Ascending aorta (tissue), 2 donors: ENCODE measurements at regions not wholly inside any gene's neighbourhood (a gene's known extent, or its start where the extent isn't known, plus 50 kb on each side); places are given as distances from the start of the nearest gene placed in this dataset.

Source experiments
- DNase-seq, 2 donors: peaks; one replicate each; pipeline ENCODE4 v3.0.0-alpha.2; 2019; ENCODE audit warnings: low spot score in 2 of 2
- H3K27ac ChIP-seq, 2 donors: fragments of 200-600 bp; sonication (generic); one replicate each; pipeline ENCODE4 v1.5.1; 2016 to 2017; ENCODE audit warnings: mild to moderate bottlenecking in 1 of 2
- H3K27me3 ChIP-seq: fragments of 200-600 bp; sonication (generic); one replicate; pipeline ENCODE4 v1.5.1; 2017
- H3K36me3 ChIP-seq, 2 donors: fragments of 200-600 bp; sonication (generic); one replicate each; pipeline ENCODE4 v1.5.1; 2016
- H3K4me1 ChIP-seq, 2 donors: fragments of 200-600 bp; sonication (generic); one replicate each; pipeline ENCODE4 v1.5.1; 2016 to 2017; ENCODE audit warnings: mild to moderate bottlenecking in 1 of 2
- H3K4me3 ChIP-seq, 2 donors: fragments of 200-600 bp; sonication (generic); one replicate each; pipeline ENCODE4 v1.5.1; 2016 to 2017; ENCODE audit warnings: mild to moderate bottlenecking in 1 of 2
- H3K9me3 ChIP-seq, 2 donors: fragments of 200-600 bp; sonication (generic); one replicate each; pipeline ENCODE4 v1.5.1; 2016
- CTCF ChIP-seq, 3 experiments: fragments of 200-600 bp in 2 of 3; fragments of 450-650 bp in 1 of 3; sonication (generic) in 2 of 3; IDR thresholded peaks; one replicate each; pipeline ENCODE4 v1.5.1; 2016 to 2019; ENCODE audit warnings: antibody characterized with exemption in 3 of 3, mild to moderate bottlenecking in 1 of 3, moderate library complexity in 1 of 3
- intact Hi-C: fragments of 100-400 bp; cut with DNase I; formaldehyde crosslinking; loops from one replicate; pipeline ENCODE4 v1.15.1; 2023

- Histone ChIP-seq H3K4me3 (no peak overlapping the region), H3K36me3 (no peaks in the 10 kb centered on the region), H3K27ac (no peak overlapping the region), H3K4me1 (no peaks in the 10 kb centered on the region), H3K27me3 (no peaks in the 10 kb centered on the region), H3K9me3 (no peaks in the 10 kb centered on the region)
- no peak for TF ChIP-seq CTCF (IDR thresholded peaks at IDR 0.05)
- intact Hi-C loops, result no loop called here
- no peak for DNase-seq
These were observed 251.1 kb upstream of the CDH5 start for GRCh38 chr16:66115373-66115772.

GRCh38 chr16:66113223-66113622 is 253.3 kb upstream of the CDH5 start:
- H3K27me3 ChIP-seq, result no peaks in the 10 kb centered on the region
- TF ChIP-seq CTCF (IDR thresholded peaks at IDR 0.05), result no peak
- H3K4me1 ChIP-seq, result no peaks in the 10 kb centered on the region
- no peak overlapping the region for H3K4me3 ChIP-seq
- no peaks in the 10 kb centered on the region for H3K36me3 ChIP-seq
- intact Hi-C loops, result no loop called here
- DNase-seq, result no peak
- no peak overlapping the region for H3K27ac ChIP-seq
- no peaks in the 10 kb centered on the region for H3K9me3 ChIP-seq

- no peak overlapping the region for H3K4me3 ChIP-seq
- H3K4me1 ChIP-seq, result no peaks in the 10 kb centered on the region
- H3K27ac ChIP-seq, result no peak overlapping the region
- H3K36me3 ChIP-seq, result no peaks in the 10 kb centered on the region
- H3K9me3 ChIP-seq, result no peaks in the 10 kb centered on the region
- intact Hi-C loops, result no loop called here
- H3K27me3 ChIP-seq, result no peaks in the 10 kb centered on the region
- no peak for TF ChIP-seq CTCF (IDR thresholded peaks at IDR 0.05)
- no peak for DNase-seq
These were observed 256.8 kb upstream of the CDH5 start for GRCh38 chr16:66109677-66110076.

GRCh38 chr16:66107661-66108060 is 258.8 kb upstream of the CDH5 start:
- H3K27ac ChIP-seq, result no peak overlapping the region
- DNase-seq, result no peak
- H3K36me3 ChIP-seq, result no peaks in the 10 kb centered on the region

GRCh38 chr16:66103211-66103610 is 263.3 kb upstream of the CDH5 start:
- Histone ChIP-seq H3K9me3 (no peaks in the 10 kb centered on the region), H3K27me3 (no peaks in the 10 kb centered on the region), H3K4me1 (no peaks in the 10 kb centered on the region), H3K36me3 (no peaks in the 10 kb centered on the region), H3K4me3 (no peak overlapping the region), H3K27ac (no peak overlapping the region)
- no peak for DNase-seq
- no peak for TF ChIP-seq CTCF (IDR thresholded peaks at IDR 0.05)
- intact Hi-C loops, result no loop called here

More at GRCh38 chr16:66107661-66108060, 258.8 kb upstream of the CDH5 start:
- Histone ChIP-seq H3K27me3 (no peaks in the 10 kb centered on the region), H3K4me3 (no peak overlapping the region), H3K9me3 (no peaks in the 10 kb centered on the region), H3K4me1 (no peaks in the 10 kb centered on the region)
- TF ChIP-seq CTCF (IDR thresholded peaks at IDR 0.05), result no peak
- intact Hi-C loops, result no loop called here

GRCh38 chr16:66099306-66099705 is 267.2 kb upstream of the CDH5 start:
- intact Hi-C loops, result no loop called here
- DNase-seq, result no peak
- no peak for TF ChIP-seq CTCF (IDR thresholded peaks at IDR 0.05)
- Histone ChIP-seq H3K9me3 (no peaks in the 10 kb centered on the region), H3K27me3 (no peaks in the 10 kb centered on the region), H3K4me3 (no peak overlapping the region), H3K27ac (no peak overlapping the region), H3K36me3 (no peaks in the 10 kb centered on the region), H3K4me1 (no peaks in the 10 kb centered on the region)
